GM13976 (cell line): ENCODE measurements at regions not wholly inside any gene's neighbourhood (a gene's known extent, or its start where the extent isn't known, plus 50 kb on each side); places are given as distances from the start of the nearest gene placed in this dataset.

Source experiments
- DNase-seq: peaks from one replicate; pipeline ENCODE4 v3.0.0; 2012; ENCODE audit warnings: low spot score
- in situ Hi-C: fragments of 300-500 bp; cut with MboI; formaldehyde crosslinking; loops from one replicate; pipeline ENCODE4 v1.12.0; 2022; ENCODE audit warnings: low sequenced_read_pairs, mixed read lengths, inconsistent platforms; ENCODE audit not compliant: unreplicated experiment
- TF ChIP-seq, protein P1 (sequence below): IDR thresholded peaks from 2 replicates; pipeline ENCODE4 v1.5.1; 2012; ENCODE audit warnings: borderline replicate concordance, mild to moderate bottlenecking; ENCODE audit not compliant: insufficient read depth; ENCODE audit errors: extremely low read depth, missing control alignments, control extremely low read depth

DNA sequence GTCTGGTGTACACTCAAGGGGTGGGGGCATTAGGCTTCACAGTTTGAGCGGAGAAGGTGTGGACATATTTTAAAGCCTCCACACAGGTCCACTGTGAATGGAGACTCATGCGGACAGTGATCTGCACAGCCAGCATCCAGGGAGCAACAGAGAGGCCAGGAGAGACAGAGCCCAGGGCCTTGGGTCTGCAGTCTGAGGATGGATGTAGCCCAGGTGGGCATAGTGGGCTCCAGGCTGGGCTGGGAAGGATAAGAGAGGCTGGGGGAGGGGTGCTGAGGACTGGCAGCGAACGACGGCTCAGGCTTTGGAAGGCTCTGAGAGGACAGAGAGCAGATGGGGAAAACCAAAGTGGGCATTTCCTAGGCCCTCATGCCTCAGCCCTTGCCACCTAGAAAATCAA is 128.8 kb downstream of the PAPOLA start:
- DNase-seq = no peak
- TF ChIP-seq, protein P1, sequence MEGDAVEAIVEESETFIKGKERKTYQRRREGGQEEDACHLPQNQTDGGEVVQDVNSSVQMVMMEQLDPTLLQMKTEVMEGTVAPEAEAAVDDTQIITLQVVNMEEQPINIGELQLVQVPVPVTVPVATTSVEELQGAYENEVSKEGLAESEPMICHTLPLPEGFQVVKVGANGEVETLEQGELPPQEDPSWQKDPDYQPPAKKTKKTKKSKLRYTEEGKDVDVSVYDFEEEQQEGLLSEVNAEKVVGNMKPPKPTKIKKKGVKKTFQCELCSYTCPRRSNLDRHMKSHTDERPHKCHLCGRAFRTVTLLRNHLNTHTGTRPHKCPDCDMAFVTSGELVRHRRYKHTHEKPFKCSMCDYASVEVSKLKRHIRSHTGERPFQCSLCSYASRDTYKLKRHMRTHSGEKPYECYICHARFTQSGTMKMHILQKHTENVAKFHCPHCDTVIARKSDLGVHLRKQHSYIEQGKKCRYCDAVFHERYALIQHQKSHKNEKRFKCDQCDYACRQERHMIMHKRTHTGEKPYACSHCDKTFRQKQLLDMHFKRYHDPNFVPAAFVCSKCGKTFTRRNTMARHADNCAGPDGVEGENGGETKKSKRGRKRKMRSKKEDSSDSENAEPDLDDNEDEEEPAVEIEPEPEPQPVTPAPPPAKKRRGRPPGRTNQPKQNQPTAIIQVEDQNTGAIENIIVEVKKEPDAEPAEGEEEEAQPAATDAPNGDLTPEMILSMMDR = no peak
- in situ Hi-C loops = no loop called here

DNA sequence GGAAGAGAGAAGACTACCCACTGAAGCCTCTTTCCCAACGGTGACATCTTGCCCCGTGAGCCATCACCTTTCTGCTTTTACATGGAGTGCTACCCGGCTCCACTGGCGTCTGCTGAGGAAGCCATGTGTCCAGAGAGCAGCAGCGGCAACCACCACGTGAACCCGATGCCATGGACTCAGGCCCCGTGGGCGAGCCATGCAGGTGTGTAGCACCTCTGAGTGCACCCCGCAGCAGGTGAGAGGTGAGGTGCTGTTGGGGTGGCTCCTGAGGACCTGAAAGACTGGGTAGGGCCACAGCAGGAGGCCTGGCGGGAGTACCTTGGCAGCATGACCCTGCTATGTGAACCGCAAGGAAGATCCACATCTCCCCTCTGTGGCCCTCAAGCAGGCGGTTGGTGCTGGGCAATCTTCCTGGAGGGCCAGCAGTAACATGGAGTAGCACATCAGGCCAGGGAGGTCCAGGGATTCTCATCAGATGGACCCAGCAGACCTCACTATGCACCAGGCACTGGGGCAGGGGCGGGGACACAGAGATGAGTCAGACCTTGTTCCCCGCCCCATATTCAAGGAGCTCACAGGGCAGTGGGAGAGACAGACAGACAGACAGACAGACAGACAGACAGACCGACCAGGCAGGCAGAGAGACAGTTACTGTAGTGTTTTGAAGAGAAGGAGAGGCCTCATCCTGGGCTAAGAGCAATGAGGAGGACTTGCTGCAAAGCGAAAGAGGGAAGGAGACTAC is 129.6 kb downstream of the PAPOLA start:
- TF ChIP-seq, protein P1 = no peak
- in situ Hi-C loops = no loop called here
- DNase-seq = peak; percentile 4

DNA sequence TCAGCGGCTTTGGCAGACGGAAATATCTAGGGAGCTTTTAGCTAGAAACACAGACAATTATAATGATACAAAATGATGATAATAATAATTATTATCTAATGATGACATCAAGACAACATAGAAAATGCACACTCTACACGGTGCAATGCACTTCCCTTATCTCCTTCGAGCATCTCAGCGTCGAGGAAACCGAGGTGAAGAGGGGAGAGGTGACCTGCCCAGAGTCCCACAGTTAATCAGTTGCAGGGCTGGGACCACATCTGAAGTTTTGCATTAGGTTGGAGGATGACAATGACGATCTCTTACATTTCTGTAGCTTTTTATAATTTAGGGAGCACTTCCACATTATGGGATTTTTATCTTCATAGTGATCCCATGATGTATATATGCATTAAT is 130.2 kb downstream of the PAPOLA start:
- in situ Hi-C loops = no loop called here
- TF ChIP-seq, protein P1 = no peak
- no peak for DNase-seq

DNA sequence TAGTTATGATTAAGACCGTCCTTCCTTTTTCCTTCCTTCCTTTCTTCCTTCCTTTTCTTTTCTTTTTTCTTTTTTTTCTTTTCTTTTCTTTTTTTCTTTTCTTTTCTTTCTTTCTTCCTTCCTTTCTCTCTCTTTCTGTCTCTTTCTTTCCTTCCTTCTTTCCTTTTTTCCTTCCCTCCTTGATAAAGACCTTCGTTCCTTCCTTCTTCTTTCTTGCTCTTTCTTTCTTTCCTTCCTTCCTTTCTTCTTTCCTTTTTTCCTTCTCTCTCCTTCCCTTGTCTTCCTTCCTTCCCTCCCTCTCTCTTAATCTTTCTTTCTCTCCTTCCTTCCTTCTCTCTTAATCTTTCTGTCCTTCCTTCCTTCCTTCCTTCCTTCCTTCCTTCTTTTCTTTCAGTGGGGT is 130.9 kb downstream of the PAPOLA start:
- DNase-seq = no peak
- TF ChIP-seq, protein P1 = no peak
- in situ Hi-C loops = no loop called here

DNA sequence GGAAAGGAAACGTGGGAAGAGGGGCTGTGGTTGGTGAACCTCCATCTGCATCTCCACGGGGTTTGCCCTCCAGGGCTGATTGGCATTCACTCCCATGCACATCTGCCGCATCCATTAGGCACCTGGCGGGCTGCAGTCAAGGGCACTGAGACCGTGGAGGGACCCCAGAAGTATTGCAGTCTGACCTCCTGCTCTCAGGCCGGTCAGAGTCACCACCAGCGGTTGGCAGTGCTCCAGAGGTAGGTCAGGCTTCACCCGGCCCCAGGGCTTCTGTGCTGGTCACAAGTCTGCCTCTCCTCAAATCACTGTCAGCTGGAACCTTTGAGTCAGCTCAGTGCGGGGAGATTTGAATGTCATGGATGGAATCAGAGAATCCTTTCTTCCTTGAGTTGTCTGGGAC is 132.3 kb downstream of the PAPOLA start:
- in situ Hi-C loops = no loop called here
- TF ChIP-seq, protein P1 = no peak
- no peak for DNase-seq

DNA sequence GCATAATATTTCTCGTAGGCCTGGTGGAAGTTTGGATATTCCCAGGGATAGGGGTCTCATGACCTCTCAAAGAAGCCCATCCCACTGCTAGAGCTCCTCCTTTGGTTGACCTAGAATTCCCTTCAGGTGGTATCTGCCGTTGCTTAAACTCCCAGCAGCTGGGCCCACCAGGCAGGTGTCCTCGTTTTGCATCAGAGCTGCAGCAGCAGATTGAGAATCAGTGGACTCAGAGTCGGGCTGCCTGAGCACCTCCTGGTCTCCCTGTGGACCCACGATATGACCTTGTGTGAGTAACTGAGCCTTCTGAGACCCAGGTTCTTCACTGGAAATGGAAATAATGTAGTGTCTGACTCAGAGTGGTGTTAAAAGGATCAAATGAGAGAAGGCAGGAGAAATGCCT is 132.7 kb downstream of the PAPOLA start:
- in situ Hi-C loops = no loop called here
- DNase-seq = no peak

More for the DNA sequence above, 132.7 kb downstream of the PAPOLA start:
- TF ChIP-seq, protein P1 = no peak
